ENCODE measurements at regions not wholly inside any gene's neighbourhood (a gene's known extent, or its start where the extent isn't known, plus 50 kb on each side); places are given as distances from the start of the nearest gene placed in this dataset.

GRCh38 chr20:36824142-36824940 is 50.8 kb upstream of the DSN1 start:
- no peak overlapping the region for H3K4me2 ChIP-seq (ENCODE audit: unreplicated experiment)
- H3K4me3 ChIP-seq = no peak overlapping the region
- TF ChIP-seq EZH2 (IDR thresholded peaks at IDR 0.05; ENCODE audit: insufficient read depth, poor library complexity, severe bottlenecking) (no peak), EZH2phosphoT487 (IDR thresholded peaks at IDR 0.05; ENCODE audit: insufficient read depth, low read depth) (no peak)
- no peaks in the 10 kb centered on the region; the same call in 1 of the 2 replicates for H3F3A ChIP-seq (ENCODE audit: insufficient read depth)
- H2AFZ ChIP-seq = no peak overlapping the region
- in situ Hi-C loops (cut with MboI) = no loop called here
- no peak overlapping the region for H3K27ac ChIP-seq
- H3K36me3 ChIP-seq (ENCODE audit: low read depth) = 0 out of 2 replicates have a peak, but pooled peaks cover 6% of the 10 kb centered on the region
- H3K9me2 ChIP-seq (ENCODE audit: insufficient read depth) = no peaks in the 10 kb centered on the region
- no peak overlapping the region for H3K9ac ChIP-seq
- no peaks in the 10 kb centered on the region for H3K27me3 ChIP-seq (replicated peaks; ENCODE audit: insufficient read depth)
- DNase-seq = peak; percentile 25
- no peaks in the 10 kb centered on the region for H3K9me3 ChIP-seq (ENCODE audit: low read depth)
- peaks cover 4% of the 10 kb centered on the region; the same call in 1 of the 2 replicates for H3K4me1 ChIP-seq (ENCODE audit: insufficient read depth)
- H4K20me1 ChIP-seq (ENCODE audit: insufficient read depth) = no peaks in the 10 kb centered on the region
- WGBS, 2 experiments (ENCODE audit: low coverage in 1 of 2, low lambda C conversion rate in 2 of 2, missing lambda C conversion rate in 2 of 2) = 88 to 89% methylated on average over 8 of the region's 8 CpGs
- peaks cover 34% of the 10 kb centered on the region for H3K79me2 ChIP-seq (ENCODE audit: insufficient read depth)

DNA sequence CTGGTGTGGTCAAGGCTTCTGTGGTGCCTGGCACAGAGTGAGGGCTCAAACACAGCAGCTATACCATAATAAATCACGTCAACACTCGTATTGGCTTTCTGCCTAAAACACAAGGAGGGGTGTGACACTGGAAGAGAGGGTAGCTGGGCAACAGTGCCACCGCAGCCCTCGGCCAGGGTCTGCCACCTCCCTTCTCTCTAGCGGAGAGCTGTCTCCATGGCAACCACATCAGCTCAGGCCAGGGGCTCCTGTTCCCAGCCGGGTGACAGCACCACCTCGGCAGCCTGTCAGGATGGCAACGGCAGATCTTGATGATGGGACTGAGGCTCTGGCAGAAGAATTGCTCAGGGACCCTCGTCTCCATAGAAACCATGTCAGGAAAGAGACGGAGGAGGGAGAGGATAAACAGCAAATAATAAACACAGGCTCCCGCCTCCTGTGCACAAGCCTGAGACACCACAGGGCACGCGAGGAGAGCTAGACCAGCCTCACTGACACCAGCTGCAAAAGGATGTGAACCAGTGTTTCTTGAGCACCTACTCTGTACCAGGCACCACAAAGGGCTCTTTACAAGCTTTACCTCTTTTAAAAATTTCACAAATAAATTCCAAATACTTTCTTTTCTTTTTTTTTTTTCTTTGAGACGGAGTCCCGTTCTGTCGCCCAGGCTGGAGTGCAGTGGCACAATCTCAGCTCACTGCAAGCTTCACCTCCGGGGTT is 50.4 kb upstream of the TLDC2 start:
- 59 to 60% methylated on average over 17 of the region's 17 CpGs for WGBS, 2 experiments (ENCODE audit: low coverage in 1 of 2, low lambda C conversion rate in 2 of 2, missing lambda C conversion rate in 2 of 2)
- Histone ChIP-seq H4K20me1 (ENCODE audit: insufficient read depth) (no peaks in the 10 kb centered on the region), H3K4me1 (ENCODE audit: insufficient read depth) (peaks cover 7% of the 10 kb centered on the region), H3K36me3 (ENCODE audit: low read depth) (0 out of 2 replicates have a peak, but pooled peaks cover 6% of the 10 kb centered on the region), H3K9me2 (ENCODE audit: insufficient read depth) (no peaks in the 10 kb centered on the region), H3K4me2 (ENCODE audit: unreplicated experiment) (no peak overlapping the region), H3K27me3 (replicated peaks; ENCODE audit: insufficient read depth) (no peaks in the 10 kb centered on the region), H2AFZ (no peak overlapping the region), H3K9ac (no peak overlapping the region), H3K9me3 (ENCODE audit: low read depth) (no peaks in the 10 kb centered on the region), H3K79me2 (ENCODE audit: insufficient read depth) (peaks cover 46% of the 10 kb centered on the region), H3K4me3 (no peak overlapping the region), H3K27ac (no peak overlapping the region), H3F3A (ENCODE audit: insufficient read depth) (peaks cover 5% of the 10 kb centered on the region)
- no peak for TF ChIP-seq EZH2 (IDR thresholded peaks at IDR 0.05; ENCODE audit: insufficient read depth, poor library complexity, severe bottlenecking)
- TF ChIP-seq EZH2phosphoT487 (IDR thresholded peaks at IDR 0.05; ENCODE audit: insufficient read depth, low read depth) = no peak
- in situ Hi-C loops (cut with MboI) = no loop called here
- no peak for DNase-seq
